ENCODE measurements at regions not wholly inside any gene's neighbourhood (a gene's known extent, or its start where the extent isn't known, plus 50 kb on each side); places are given as distances from the start of the nearest gene placed in this dataset.

- no peak for DNase-seq (ENCODE audit: low read depth in 2 of 2)
Observed at GRCh38 chr13:106621833-106622232, 53.9 kb upstream of the ARGLU1 start.

- DNase-seq (ENCODE audit: low read depth in 2 of 2): peak in 1 of 2 donors; percentile 3
Observed at GRCh38 chr13:106619688-106620555, 52.0 kb upstream of the ARGLU1 start.
